GM21576 (cell line): ENCODE measurements at regions not wholly inside any gene's neighbourhood (a gene's known extent, or its start where the extent isn't known, plus 50 kb on each side); places are given as distances from the start of the nearest gene placed in this dataset.

Experiments used
- ATAC-seq: cut with Tn5 transposase; IDR thresholded peaks from one replicate; pipeline ENCODE4 v1.9.1; 2021; ENCODE audit warnings: mild to moderate bottlenecking, moderate library complexity; ENCODE audit not compliant: unreplicated experiment

GRCh38 chr14:104355101-104356019 is 217.0 kb downstream of the KIF26A start:
- no peak for ATAC-seq

DNA sequence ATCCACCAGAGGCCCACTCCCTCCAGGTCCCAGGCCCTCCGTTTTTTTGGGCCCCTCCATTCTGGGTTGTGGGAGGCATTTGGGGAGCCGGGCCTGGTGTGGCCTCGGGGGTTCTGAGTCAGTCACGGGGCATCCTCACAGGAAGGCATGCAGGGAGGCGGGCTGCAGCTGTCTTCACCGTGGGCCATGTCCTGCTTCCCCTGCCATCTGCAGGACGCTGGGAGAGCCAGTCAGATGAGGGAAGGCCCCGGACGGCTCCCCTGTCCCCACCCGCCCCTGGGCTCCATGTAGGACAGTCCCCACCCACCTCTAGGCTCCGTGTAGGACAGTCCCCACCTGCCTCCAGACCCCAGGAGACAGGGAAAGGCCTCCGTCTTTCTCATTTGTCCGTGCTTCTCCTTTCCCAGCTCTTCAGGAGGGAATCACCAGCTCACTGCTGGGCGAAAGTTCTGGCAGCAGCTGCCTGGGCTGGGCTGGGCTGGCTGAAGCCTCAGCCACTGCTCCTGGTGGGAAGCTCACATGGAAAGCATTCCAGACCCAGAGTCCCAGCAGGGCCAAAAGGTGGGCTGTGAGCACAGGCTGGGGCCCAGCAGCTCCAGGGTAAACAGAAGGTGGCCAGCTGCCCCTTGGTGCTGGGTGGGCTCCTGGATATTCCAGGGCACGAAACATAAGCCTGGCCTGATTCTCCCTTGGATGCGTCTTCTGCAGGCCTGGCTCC is 217.8 kb downstream of the KIF26A start:
- ATAC-seq, result no peak

GRCh38 chr14:104356738-104357688 is 218.6 kb downstream of the KIF26A start:
- ATAC-seq, result no peak

DNA sequence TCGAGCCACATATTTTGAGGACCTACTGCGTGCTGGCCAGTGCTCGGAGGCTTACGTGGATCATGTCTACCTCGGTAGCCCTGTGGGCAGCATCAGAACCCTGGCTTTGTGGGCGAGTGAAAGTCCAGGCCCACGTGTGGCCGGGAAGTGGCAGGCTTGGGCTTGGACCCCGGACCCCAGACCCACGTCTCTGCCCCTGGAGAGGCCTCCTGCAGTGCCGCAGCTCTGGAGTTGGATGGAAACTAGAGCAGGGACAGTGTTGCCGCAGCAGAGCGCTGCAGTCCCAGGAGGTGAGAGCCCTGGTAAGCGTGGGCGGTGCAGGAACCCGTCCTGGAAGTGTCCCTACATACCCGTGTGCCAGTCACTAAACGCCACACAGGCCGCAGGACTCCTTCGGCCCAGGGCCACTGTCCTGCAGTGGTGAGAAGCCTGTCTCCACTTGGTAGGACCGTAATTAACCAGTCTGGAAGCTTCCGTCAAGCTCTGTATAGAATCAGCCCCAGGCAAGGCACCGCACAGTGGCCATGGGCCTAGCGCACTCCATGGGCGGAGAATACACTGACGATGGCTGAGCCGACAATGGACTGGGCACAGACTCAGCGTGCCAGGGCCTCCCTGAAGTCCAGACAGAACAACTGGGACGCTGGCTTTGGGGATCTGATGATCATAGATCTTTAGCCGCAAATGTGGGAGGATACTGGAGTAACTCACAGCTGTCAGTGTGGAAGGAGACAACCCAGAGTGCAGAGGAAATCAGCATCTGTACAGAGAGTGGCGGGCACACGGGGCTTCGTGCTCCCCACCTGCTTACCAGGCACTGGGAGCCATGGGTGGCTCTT is 219.5 kb downstream of the KIF26A start:
- ATAC-seq, result no peak

GRCh38 chr14:104358528-104359300 is 220.3 kb downstream of the KIF26A start:
- ATAC-seq, result no peak

- ATAC-seq, result no peak
These were observed 220.1 kb upstream of the C14orf180 start for GRCh38 chr14:104359301-104359968.

DNA sequence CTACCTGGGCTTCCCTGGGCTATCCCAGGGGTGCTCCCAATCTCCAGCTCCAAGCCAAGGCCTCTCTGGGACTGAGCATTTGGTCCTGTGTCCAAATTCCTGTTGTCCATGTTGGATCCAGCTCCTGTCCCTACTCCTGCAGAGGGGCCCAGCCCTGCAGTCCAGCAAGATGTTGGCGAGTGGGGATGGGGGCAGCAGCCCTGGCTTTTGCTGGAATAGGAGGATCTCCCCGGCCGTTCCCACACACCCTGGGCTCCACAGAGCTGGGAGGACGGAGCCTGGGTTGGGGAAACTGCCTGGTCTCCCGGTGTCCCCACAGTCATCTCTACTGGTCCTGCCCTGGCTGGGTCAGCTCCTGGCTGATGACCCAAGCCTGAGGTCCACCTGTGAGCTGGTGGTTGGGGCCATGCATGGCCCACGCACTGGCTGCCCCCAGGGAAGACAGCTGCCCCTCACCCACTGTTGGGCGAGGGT is 219.6 kb upstream of the C14orf180 start:
- no peak for ATAC-seq

DNA sequence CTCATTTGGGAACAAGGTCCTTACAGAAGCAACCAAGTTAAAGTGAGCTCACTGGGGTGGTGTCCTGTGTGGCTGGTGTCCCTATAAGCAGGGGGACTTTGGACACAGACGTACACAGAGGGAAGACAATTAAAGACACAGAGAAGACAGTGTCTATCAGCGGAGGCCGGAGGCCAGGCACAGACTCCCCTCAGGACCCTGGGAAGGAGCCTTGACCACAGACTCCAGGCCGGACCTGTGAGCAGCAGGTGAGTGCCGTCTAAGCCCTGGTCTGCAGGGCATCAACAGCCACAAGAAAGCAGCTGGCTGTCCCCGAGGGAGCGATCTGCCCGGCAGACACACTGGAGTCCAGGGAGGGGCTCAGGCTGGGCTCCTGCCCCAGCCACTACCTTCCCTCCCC is 219.1 kb upstream of the C14orf180 start:
- ATAC-seq, result no peak

- no peak for ATAC-seq
These were observed 218.4 kb upstream of the C14orf180 start for GRCh38 chr14:104361101-104361591.

DNA sequence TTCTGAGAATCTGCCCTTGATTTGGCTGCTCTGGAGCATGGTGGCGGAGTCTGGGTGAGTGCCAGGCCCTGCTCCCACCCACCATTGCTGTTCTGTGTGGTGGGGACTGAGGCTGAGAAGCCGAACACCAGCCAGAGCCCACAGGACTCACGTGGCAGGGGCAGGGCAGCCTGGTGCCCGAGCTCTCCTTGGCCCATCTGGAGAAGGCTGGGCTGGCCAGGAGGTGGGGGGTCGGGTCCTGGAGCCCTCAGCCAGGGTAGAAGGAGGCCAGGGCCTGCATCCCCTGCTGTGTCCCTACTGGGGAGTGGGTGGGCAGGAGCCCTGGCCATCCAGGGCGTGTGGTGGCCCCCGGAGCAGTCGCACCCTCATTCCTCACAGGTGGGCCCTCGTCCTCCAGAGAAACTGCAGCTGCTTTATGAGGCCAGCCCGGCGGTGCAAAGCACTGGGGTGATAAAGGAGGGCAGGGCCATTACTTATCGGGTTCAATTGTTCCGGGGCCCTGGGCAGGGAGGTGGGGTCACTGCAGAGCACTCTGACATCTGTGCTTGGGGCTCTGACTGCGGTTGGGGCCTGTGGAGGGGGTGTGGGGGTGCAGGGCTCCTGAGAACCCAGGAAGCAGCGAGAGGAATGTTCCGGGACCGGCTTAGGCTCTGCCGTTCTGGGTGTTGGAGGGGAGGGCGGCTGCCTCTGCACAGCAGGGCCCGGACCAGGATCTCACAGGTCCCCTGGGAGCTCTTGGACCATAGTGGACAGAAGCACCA is 217.5 kb upstream of the C14orf180 start:
- ATAC-seq, result no peak

GRCh38 chr14:104362761-104363605 is 216.6 kb upstream of the C14orf180 start:
- ATAC-seq, result no peak

DNA sequence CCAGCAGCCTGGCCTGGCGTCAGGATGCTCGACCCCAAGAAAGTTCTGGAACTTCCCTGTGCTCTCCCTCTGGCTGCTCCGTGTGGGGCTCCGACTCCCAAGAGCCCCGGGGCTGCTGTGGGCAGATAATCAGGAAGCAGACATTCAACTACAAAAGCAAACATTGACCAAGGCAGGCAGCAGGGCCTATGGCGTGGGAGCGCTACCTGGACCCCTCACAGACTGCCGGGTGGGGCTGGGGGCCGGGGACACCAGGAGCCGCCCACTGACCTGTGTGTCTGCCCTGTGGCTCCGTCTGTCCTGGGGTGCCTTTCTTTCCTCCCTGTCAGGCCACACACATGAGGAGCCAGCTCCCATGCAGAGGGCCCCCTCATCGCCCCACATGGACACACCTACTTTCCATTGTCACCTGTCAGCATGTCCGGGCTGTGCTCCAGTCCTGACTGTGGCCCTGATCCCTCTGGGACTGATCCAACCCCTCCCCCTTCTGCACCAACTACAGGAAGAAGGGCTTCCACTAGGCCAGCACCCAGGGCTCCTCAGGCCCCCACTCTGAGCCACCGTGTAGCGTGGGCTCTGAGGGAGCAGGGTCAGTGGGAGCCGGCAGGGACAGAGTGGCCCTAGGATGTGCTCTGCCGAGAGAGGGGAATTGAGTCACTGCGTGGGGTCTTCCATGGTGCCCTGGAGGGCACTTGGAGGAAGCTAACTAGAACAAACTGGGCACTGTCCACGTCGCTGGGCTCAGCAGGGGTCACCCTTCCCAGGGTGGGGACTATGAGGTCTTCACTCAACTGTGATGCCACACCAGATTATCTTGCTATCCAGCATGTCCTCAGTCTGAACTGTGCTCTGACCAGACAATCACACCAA is 215.4 kb upstream of the C14orf180 start:
- no peak for ATAC-seq

GRCh38 chr14:104364830-104365229 is 214.7 kb upstream of the C14orf180 start:
- ATAC-seq, result no peak

DNA sequence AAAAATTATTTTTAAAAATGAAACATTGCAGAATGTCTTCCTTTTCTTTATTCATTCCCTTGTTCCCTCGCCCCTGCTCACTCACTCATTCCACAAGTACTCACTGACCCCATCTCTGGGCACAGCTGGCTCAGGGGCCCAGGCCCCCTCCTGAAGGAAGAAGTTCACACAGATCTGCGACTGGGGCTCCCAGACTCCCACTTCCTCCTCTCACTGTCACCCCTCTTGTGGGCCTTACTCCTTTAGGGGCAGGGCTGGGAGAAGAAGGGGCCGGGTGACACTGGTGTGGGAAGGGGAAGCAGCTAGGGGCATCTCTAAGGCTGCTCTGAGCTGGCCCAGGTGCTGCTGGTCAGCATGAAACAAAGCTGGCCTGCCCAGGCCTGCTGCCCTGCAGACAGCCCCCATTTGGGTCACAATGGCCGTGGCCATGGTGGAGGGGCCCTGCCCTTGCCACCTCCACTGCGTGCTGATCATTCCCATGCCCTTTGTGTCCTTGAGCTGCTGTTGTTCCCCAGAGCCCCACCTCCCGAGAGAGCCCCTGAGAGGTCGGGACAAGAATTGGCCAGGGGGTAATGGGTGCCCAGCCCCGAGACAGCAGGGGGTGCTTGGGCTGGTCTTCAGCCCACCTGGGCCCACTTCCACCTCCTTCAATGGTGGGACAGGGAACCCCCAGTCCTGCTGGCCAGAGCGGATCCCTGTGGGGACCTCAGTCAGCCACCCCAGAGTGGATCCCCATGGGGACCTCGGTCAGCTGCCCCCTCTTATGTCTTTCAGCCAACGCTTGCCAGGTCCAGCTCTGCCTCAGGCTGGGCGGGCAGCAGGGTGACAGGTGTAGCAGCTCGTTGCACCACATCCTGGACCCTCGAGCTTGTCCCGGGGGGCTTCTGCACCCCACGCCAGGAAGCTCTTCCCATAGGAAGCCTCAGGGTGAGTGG is 212.4 kb upstream of the C14orf180 start:
- ATAC-seq, result no peak
